H7 (cell line): ENCODE measurements at regions not wholly inside any gene's neighbourhood (a gene's known extent, or its start where the extent isn't known, plus 50 kb on each side); places are given as distances from the start of the nearest gene placed in this dataset.
A peak's percentile ranks its signal among the peaks of the same experiment; 100 is the strongest.
"Not testable (repeated sequence)": the region's sequence is repeated elsewhere in the genome, so short reads cannot be mapped to it uniquely, and the experiment has no call there.

Experiments used
- DNase-seq: peaks from one replicate; pipeline ENCODE4 v3.0.0; 2012
- H3K27me3 ChIP-seq: 2 replicates; pipeline ENCODE4 v1.6.0; 2011; ENCODE audit warnings: mild to moderate bottlenecking, low read length; ENCODE audit not compliant: control insufficient read depth, insufficient read depth
- H3K36me3 ChIP-seq: replicated peaks from 2 replicates; pipeline ENCODE4 v1.5.1; 2011; ENCODE audit warnings: low read length; ENCODE audit not compliant: control insufficient read depth, insufficient read depth
- H3K4me3 ChIP-seq: 2 replicates; pipeline ENCODE4 v1.5.1; 2011; ENCODE audit warnings: low read depth, mild to moderate bottlenecking, control low read depth, low read length, moderate library complexity; ENCODE audit not compliant: insufficient read depth

GRCh38 chr9:85077944-85078343 is 408.4 kb downstream of the NTRK2 start:
- peak; percentile 5 for DNase-seq
- Histone ChIP-seq H3K36me3 (no peaks in the 10 kb centered on the region), H3K27me3 (peaks cover 17% of the 10 kb centered on the region), H3K4me3 (no peak overlapping the region)

GRCh38 chr9:85077146-85077545 is 407.6 kb downstream of the NTRK2 start:
- DNase-seq, H3K36me3 ChIP-seq: not testable (repeated sequence)
- H3K4me3 ChIP-seq = peak overlapping the region; percentile 45
- peaks cover 17% of the 10 kb centered on the region for H3K27me3 ChIP-seq
